Lower lobe of right lung (tissue), 2 donors: ENCODE measurements at regions not wholly inside any gene's neighbourhood (a gene's known extent, or its start where the extent isn't known, plus 50 kb on each side); places are given as distances from the start of the nearest gene placed in this dataset.

Experiments
- ATAC-seq, 2 donors: fragments of 200-7000 bp; cut with Tn5 transposase; one replicate each; pipeline ENCODE4 v1.9.1; 2020 to 2022; ENCODE audit warnings: mild to moderate bottlenecking in 2 of 2, moderate library complexity in 2 of 2
- DNase-seq: peaks from one replicate; pipeline ENCODE4 v3.0.0-alpha.2; 2020
- H3K27ac ChIP-seq: fragments of 200-600 bp; one replicate; pipeline ENCODE4 v1.8.0; 2022
- H3K27me3 ChIP-seq: fragments of 200-600 bp; one replicate; pipeline ENCODE4 v1.8.0; 2022; ENCODE audit warnings: low read depth
- H3K36me3 ChIP-seq: fragments of 200-600 bp; one replicate; pipeline ENCODE4 v1.8.0; 2022; ENCODE audit warnings: mild to moderate bottlenecking
- H3K4me1 ChIP-seq: fragments of 200-600 bp; one replicate; pipeline ENCODE4 v1.8.0; 2022
- H3K4me3 ChIP-seq: fragments of 200-600 bp; one replicate; pipeline ENCODE4 v1.8.0; 2022; ENCODE audit warnings: mild to moderate bottlenecking
- H3K9me3 ChIP-seq: fragments of 200-600 bp; one replicate; pipeline ENCODE4 v1.8.0; 2022
- CTCF ChIP-seq: fragments of 200-600 bp; IDR thresholded peaks from one replicate; pipeline ENCODE4 v1.8.0; 2022; ENCODE audit warnings: antibody characterized with exemption, mild to moderate bottlenecking
- intact Hi-C: fragments of 100-400 bp; cut with DNase I; formaldehyde crosslinking; loops from one replicate; pipeline ENCODE4 v1.11.0; 2022
- donor health status: DM: no; HTN: yes; CAD: no; lungs with severe emphysema.

GRCh38 chr12:61694214-61694613, 566.0 kb upstream of the USP15 start:
- Histone ChIP-seq H3K27me3 (no peaks in the 10 kb centered on the region), H3K9me3 (peaks cover 18% of the 10 kb centered on the region), H3K4me3 (no peak overlapping the region), H3K36me3 (no peaks in the 10 kb centered on the region), H3K4me1 (no peaks in the 10 kb centered on the region), H3K27ac (no peak overlapping the region)
- ATAC-seq (no peak), DNase-seq (no peak)
- intact Hi-C loops = no loop called here
- TF ChIP-seq CTCF = no peak

- Histone ChIP-seq H3K27ac (no peak overlapping the region), H3K4me3 (no peak overlapping the region), H3K9me3 (peaks cover 17% of the 10 kb centered on the region), H3K4me1 (no peaks in the 10 kb centered on the region), H3K36me3 (no peaks in the 10 kb centered on the region), H3K27me3 (no peaks in the 10 kb centered on the region)
- DNase-seq = no peak
- TF ChIP-seq CTCF = no peak
- intact Hi-C loops = no loop called here
- ATAC-seq = no peak
Observed at GRCh38 chr12:61701471-61701870, 558.7 kb upstream of the USP15 start.

GRCh38 chr12:61706783-61707182, 553.4 kb upstream of the USP15 start:
- ATAC-seq (no peak), DNase-seq (no peak)
- Histone ChIP-seq H3K36me3 (no peaks in the 10 kb centered on the region), H3K9me3 (no peaks in the 10 kb centered on the region), H3K27ac (no peak overlapping the region), H3K27me3 (no peaks in the 10 kb centered on the region), H3K4me3 (no peak overlapping the region), H3K4me1 (no peaks in the 10 kb centered on the region)
- intact Hi-C loops = no loop called here
- TF ChIP-seq CTCF = no peak

GRCh38 chr12:61713121-61713520, 547.1 kb upstream of the USP15 start:
- no peaks in the 10 kb centered on the region for H3K36me3 ChIP-seq
- no peak overlapping the region for H3K4me3 ChIP-seq
- no peaks in the 10 kb centered on the region for H3K4me1 ChIP-seq
- intact Hi-C loops = no loop called here
- H3K27me3 ChIP-seq = no peaks in the 10 kb centered on the region
- no peak for TF ChIP-seq CTCF
- H3K9me3 ChIP-seq = no peaks in the 10 kb centered on the region
- no peak overlapping the region for H3K27ac ChIP-seq
- ATAC-seq = no peak
- no peak for DNase-seq

GRCh38 chr12:61717986-61718385, 542.2 kb upstream of the USP15 start:
- Histone ChIP-seq H3K4me1 (no peaks in the 10 kb centered on the region), H3K4me3 (no peak overlapping the region), H3K36me3 (no peaks in the 10 kb centered on the region), H3K9me3 (no peaks in the 10 kb centered on the region), H3K27ac (no peak overlapping the region), H3K27me3 (no peaks in the 10 kb centered on the region)
- ATAC-seq = no peak
- DNase-seq = no peak
- intact Hi-C loops = no loop called here
- TF ChIP-seq CTCF = no peak

- Histone ChIP-seq H3K9me3 (no peaks in the 10 kb centered on the region), H3K4me3 (no peak overlapping the region), H3K27me3 (no peaks in the 10 kb centered on the region), H3K4me1 (no peaks in the 10 kb centered on the region), H3K36me3 (no peaks in the 10 kb centered on the region), H3K27ac (no peak overlapping the region)
- no peak for TF ChIP-seq CTCF
- intact Hi-C loops = no loop called here
- DNase-seq = no peak
- no peak for ATAC-seq
Observed at GRCh38 chr12:61739925-61740324, 520.3 kb upstream of the USP15 start.
